Uterus (tissue), 2 donors: ENCODE measurements at regions not wholly inside any gene's neighbourhood (a gene's known extent, or its start where the extent isn't known, plus 50 kb on each side); places are given as distances from the start of the nearest gene placed in this dataset.

Experiments
- CTCF ChIP-seq, 4 experiments: fragments of 200-600 bp in 2 of 4; fragments of 450-650 bp in 2 of 4; sonication (generic) in 2 of 4; IDR thresholded peaks; one replicate each; pipeline ENCODE4 v1.5.1; 2016 to 2019; ENCODE audit warnings: antibody characterized with exemption in 4 of 4, mild to moderate bottlenecking in 2 of 4, moderate library complexity in 1 of 4
- POLR2A ChIP-seq, 2 donors: fragments of 450-650 bp; IDR thresholded peaks; one replicate each; pipeline ENCODE4 v1.6.1; 2016; ENCODE audit warnings: antibody characterized with exemption in 2 of 2, mild to moderate bottlenecking in 1 of 2, moderate library complexity in 1 of 2

- TF ChIP-seq POLR2A (IDR thresholded peaks at IDR 0.05) (no peak), CTCF (IDR thresholded peaks at IDR 0.05) (no peak)
These were observed 944.0 kb downstream of the MAT2B start for GRCh38 chr5:164449460-164449859.
